Stimulated activated effector memory CD8-positive, alpha-beta T cell treated with anti-CD3 and anti-CD28 coated beads, Interleukin-12 subunit alpha, Interleukin-12 subunit beta, amount 100 ng/mL, for 72 hours (primary cell): ENCODE measurements at regions not wholly inside any gene's neighbourhood (a gene's known extent, or its start where the extent isn't known, plus 50 kb on each side); places are given as distances from the start of the nearest gene placed in this dataset.
"Not testable (repeated sequence)": the region's sequence is repeated elsewhere in the genome, so short reads cannot be mapped to it uniquely, and the experiment has no call there.

ENCODE experiments used
- ATAC-seq: fragments of 150-1000 bp; cut with Tn5 transposase; 2 replicates; pipeline ENCODE4 v1.10.0; 2021
- DNase-seq, 2 donors: peaks; one replicate each; pipeline ENCODE4 v3.0.0; 2021 to 2022; ENCODE audit warnings: low spot score in 2 of 2
- H3K27ac Mint-ChIP-seq: one replicate; pipeline ENCODE4 v1.8.0; 2022; ENCODE audit warnings: mild to moderate bottlenecking, mixed read lengths
- H3K36me3 Mint-ChIP-seq: one replicate; pipeline ENCODE4 v1.8.0; 2022; ENCODE audit warnings: mild to moderate bottlenecking, mixed read lengths
- H3K4me1 Mint-ChIP-seq: one replicate; pipeline ENCODE4 v1.8.0; 2022; ENCODE audit warnings: mixed read lengths
- H3K4me3 Mint-ChIP-seq: one replicate; pipeline ENCODE4 v1.8.0; 2022; ENCODE audit warnings: mild to moderate bottlenecking, mixed read lengths
- H3K9me3 Mint-ChIP-seq: one replicate; pipeline ENCODE4 v1.8.0; 2022; ENCODE audit warnings: mixed read lengths

DNA sequence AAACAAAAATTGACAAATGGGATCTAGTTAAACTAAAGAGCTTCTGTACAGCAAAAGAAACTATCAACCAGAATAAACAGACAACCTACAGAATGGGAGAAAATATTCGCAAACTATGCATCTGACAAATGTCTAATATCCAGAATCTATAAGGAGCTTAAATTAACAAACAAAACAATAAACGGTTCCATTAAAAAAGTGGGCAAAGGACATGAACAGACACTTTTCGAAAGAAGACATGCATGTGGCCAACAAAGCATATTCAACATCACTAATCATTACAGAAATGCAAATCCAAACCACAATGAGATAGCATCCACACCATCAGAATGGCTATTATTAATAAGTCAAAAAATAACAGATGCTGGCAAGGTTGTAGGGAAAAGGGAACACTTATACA, 50.5 kb upstream of the MED13L start:
- peaks cover 20% of the 10 kb centered on the region for H3K4me1 Mint-ChIP-seq
- H3K27ac Mint-ChIP-seq, H3K4me3 Mint-ChIP-seq, ATAC-seq, H3K9me3 Mint-ChIP-seq, DNase-seq, H3K36me3 Mint-ChIP-seq: not testable (repeated sequence)

DNA sequence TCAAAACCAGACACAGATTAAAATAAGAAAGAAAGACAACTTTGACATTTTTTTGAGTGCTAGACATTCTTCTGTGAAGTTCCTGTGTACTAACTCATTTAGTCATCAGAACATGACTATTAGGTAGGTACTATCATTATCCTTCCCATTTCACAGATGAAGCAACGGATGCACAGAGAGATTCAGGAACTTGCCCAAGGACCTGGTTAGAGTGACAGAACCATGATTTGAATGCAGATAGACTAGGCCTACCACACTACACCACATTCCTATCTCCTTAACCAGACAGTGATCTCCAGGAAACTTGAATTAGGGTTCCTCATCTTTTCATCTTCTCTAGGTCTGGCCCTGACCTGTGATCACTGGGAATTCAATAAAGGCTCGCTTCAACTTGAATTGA, 54.4 kb upstream of the MED13L start:
- H3K4me1 Mint-ChIP-seq: peaks cover 5% of the 10 kb centered on the region
- no peaks in the 10 kb centered on the region for H3K36me3 Mint-ChIP-seq
- no peaks in the 10 kb centered on the region for H3K9me3 Mint-ChIP-seq
- H3K27ac Mint-ChIP-seq: no peak overlapping the region
- no peak for DNase-seq
- H3K4me3 Mint-ChIP-seq: no peak overlapping the region
- no peak for ATAC-seq

DNA sequence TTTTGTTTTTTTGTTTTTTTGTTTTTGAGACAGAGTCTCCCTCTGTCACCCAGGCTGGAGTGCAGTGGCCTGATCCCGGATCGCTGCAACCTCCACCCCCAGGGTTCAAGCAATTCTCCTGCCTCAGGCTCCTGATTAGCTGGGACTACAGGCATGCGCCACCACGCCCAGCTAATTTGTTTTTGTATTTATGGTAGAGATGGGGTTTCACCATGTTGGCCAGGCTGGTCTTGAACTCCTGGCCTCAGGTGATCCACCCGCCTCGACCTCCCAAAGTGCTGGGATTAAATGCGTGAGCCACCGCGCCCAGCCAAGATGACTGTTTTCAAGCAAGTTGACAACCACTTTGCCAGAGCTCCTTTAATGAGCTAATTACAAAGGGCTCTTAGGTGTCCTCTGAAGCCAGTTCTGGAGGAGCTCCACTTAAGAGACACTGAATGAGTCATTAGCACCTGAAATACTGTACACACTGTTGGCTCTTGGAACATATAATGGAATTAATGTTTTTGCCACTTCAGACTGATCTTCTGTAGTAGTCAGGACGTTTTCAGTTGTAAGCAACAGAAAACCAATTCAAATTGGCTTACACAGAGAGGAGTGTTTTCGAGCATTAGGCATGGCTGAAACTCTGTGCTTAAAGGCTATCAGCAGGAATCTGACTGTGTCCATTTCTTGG, 55.4 kb upstream of the MED13L start:
- Mint-ChIP-seq H3K9me3 (no peaks in the 10 kb centered on the region), H3K4me1 (peaks cover 5% of the 10 kb centered on the region), H3K36me3 (no peaks in the 10 kb centered on the region), H3K4me3 (no peak overlapping the region), H3K27ac (no peak overlapping the region)
- ATAC-seq (no peak), DNase-seq (no peak)

DNA sequence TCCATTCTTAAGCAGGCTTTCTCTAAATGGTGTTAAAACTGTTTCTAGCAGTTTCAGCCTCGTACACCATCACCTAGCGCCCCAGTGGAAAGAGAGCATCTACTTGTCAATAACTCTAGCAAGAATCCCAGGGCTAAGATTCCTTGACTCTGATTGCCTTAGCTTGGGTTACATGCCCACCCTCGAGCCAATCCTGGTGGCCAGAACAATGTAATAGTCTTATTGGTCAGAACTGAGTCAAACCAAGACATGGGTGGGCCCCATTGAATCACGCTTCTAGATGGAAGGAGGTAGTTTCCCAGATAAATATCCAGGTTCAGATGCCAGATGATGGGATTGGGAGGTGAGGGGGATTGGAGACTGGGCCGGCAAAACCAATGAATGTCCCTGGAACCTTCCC, 55.9 kb upstream of the MED13L start:
- no peak overlapping the region for H3K27ac Mint-ChIP-seq
- no peaks in the 10 kb centered on the region for H3K36me3 Mint-ChIP-seq
- no peak for DNase-seq
- no peak overlapping the region for H3K4me3 Mint-ChIP-seq
- peaks cover 5% of the 10 kb centered on the region for H3K4me1 Mint-ChIP-seq
- no peak for ATAC-seq
- no peaks in the 10 kb centered on the region for H3K9me3 Mint-ChIP-seq

DNA sequence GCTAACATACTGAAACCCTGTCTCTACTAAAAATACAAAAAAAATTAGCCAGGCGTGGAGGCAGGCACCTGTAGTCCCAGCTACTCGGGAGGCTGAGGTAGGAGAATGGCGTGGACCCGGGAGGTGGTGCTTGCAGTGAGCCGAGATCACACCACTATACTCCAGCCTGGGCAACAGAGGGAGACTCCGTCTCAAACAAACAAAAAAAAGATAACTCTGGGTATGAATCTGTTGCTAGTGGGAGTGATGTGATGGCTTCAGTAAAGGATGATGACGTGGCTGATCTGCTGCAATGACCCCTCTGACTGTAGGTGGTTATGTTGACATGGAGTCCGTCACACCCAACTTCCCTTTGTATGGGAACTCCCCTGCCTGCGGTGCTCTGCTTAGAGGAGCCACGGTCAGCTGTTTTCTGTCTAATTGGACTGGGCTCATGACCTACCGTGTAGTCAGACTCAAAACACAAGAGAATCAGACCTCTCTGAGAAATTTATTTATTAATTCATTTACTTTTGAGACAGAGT, 59.1 kb upstream of the MED13L start:
- Mint-ChIP-seq H3K36me3 (no peaks in the 10 kb centered on the region), H3K9me3 (no peaks in the 10 kb centered on the region), H3K4me3 (no peak overlapping the region), H3K27ac (peak overlapping the region; percentile 54), H3K4me1 (peaks cover 5% of the 10 kb centered on the region)
- no peak for DNase-seq
- ATAC-seq: peak; percentile 88

DNA sequence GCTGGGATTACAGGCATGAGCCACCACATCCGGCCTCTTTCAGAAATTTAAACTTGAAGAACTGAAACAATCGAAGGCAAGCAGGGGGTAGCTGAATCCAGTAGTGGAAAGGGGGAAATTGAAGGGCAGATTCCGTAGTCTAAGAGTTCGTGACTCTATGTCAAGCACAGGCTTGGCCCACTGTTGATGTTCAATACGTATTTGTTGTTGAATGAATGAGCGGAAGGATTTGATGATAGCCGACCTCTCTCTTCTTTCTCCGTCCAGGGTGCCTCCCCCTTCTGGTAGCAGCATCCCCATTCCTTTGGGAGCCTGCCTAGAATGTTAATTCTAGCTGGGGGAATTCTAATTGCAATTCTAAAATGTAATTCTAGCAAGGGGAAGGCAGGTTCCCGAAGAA, 59.8 kb upstream of the MED13L start:
- ATAC-seq: no peak
- DNase-seq: no peak
- H3K27ac Mint-ChIP-seq: peak overlapping the region; percentile 54
- H3K4me3 Mint-ChIP-seq: no peak overlapping the region
- H3K9me3 Mint-ChIP-seq: no peaks in the 10 kb centered on the region
- H3K4me1 Mint-ChIP-seq: peaks cover 5% of the 10 kb centered on the region
- H3K36me3 Mint-ChIP-seq: no peaks in the 10 kb centered on the region

DNA sequence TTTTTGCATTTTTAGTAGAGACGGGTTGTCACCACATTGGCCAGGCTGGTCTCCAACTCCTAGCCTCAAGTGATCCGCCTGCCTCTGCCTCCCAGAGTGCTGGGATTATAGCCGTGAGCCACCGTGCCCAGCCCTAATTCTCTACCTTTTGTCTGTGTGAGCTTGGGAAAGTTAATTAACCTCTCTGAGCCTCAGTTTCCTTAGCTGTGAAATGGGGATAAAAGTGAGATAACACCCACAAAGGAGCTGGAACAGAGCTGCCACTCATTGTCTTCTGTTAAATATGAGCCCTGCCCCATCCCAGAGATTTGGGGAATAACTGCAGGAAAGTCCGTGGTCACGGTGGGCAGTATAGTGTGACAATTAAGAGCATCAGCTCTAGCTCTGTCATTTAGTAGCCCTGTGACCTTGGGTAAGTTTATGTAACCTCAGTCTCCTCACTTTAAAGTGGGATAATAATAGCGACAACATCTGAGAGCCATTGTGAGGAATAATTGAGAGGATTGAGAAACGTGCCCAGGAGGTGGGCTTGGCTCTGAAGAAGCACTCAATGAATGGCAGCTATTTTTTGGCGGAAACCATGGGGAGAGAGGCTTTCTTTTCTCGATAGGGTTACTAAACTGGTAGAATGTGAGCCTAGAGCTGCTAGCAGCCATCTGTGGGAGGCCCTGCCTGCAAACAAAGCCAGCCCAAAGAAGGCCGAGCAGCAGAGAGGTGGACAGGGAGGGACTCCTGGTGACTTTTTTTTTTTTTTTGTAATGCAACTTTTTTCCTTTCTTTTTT, 60.8 kb upstream of the MED13L start:
- no peak overlapping the region for H3K4me3 Mint-ChIP-seq

DNA sequence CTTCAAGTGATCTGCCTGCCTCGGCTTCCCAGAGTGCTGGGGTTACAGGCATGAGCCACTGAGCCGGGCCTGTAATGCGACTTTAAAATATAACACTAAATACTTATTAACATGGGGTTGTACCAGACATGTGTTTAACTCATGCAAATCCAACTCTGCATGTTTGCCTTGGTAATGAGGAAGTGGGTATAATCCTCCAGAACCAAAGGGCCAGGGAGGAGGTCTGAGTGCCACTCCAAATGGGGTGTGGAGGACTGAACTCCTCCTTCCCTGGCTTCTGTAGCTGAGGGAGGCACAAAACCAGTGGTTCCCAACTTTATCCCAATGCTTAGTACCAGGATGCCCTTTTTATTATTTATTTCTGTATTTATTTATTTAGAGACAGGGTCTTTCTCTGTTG, 61.6 kb upstream of the MED13L start:
- peaks cover 5% of the 10 kb centered on the region for H3K4me1 Mint-ChIP-seq
- H3K36me3 Mint-ChIP-seq: no peaks in the 10 kb centered on the region
- ATAC-seq (no peak), DNase-seq (no peak)
- H3K4me3 Mint-ChIP-seq: no peak overlapping the region
- no peak overlapping the region for H3K27ac Mint-ChIP-seq
- H3K9me3 Mint-ChIP-seq: no peaks in the 10 kb centered on the region

More for the DNA sequence above, 60.8 kb upstream of the MED13L start:
- Mint-ChIP-seq H3K4me1 (peaks cover 5% of the 10 kb centered on the region), H3K27ac (no peak overlapping the region), H3K9me3 (no peaks in the 10 kb centered on the region), H3K36me3 (no peaks in the 10 kb centered on the region)
- no peak for DNase-seq
- no peak for ATAC-seq

DNA sequence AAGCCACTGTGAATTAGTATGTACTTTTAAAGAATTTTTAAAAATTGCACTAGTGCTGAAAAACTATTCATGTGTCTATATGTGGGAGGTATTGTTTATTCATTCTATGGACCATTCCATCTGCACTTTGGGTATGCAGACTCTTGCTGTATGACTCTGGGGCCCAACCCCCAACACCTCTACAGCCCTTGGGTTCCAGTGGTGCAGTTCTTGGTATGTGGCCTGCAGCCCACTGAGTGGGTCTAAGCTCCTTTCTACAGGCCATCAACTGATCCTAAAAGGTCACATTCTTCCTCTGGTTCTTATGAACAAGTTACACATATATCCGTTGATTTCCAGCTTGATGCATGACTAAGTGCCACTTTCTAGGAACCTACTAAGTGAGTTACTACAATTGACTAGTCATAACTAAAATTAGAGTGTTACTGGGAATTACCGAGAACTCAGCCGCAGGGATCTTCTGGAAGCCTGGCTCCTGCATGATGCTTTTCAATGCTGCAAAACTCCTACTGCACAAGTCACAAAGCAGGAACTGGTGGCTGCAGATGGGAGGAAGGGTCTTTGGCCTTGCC, 62.4 kb upstream of the MED13L start:
- Mint-ChIP-seq H3K27ac (no peak overlapping the region), H3K36me3 (no peaks in the 10 kb centered on the region), H3K4me1 (peaks cover 5% of the 10 kb centered on the region), H3K4me3 (no peak overlapping the region), H3K9me3 (no peaks in the 10 kb centered on the region)
- no peak for DNase-seq
- peak; percentile 14 for ATAC-seq

DNA sequence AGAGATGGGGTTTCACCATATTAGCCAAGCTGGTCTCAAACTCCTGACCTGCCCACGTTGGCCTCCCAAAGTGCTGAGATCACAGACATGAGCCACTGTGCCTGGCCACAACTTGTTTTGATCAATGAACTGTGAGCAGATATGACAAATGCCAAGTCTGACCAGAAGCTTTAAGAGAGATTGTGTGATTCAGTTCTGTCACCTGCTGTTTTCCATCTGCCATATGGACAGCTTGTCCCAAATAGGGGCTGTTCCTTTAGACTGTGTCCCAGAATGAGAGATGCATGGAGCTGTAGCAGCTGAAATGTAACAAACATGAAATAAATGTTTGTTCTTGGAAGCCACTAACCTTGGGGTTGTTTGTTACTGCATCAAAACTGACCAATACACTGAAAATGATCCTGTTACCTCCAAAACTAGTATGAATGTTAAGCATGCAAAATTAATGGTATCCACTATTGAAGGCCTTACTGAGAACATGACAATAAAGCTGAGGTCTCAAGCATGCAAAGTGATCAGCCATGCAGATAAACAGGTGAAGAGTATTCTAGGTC, 65.9 kb upstream of the MED13L start:
- no peak overlapping the region for H3K27ac Mint-ChIP-seq
- H3K4me3 Mint-ChIP-seq: no peak overlapping the region
- no peaks in the 10 kb centered on the region for H3K36me3 Mint-ChIP-seq
- DNase-seq (no peak), ATAC-seq (no peak)
- H3K4me1 Mint-ChIP-seq: no peaks in the 10 kb centered on the region
- H3K9me3 Mint-ChIP-seq: peaks cover 4% of the 10 kb centered on the region

DNA sequence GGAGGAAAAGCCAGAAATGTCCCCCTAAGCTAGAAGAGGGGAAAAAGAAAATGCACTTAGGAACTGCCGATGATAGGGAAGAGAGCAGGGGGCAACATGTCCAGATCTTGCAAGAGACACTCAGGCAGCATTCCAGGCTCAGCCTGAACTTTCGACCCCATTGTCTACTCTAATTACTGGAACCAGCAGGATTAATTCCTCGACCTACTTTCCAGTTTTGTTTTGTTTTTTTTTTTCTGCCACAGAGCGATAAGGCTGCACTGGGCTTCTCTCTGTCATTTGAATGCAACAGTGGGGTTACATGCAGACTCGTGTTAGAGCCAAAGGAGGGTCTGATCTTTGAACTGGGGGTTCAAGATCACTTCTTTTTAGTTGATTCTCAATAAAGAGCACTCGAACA, 68.7 kb upstream of the MED13L start:
- DNase-seq: no peak
- Mint-ChIP-seq H3K4me1 (no peaks in the 10 kb centered on the region), H3K4me3 (no peak overlapping the region), H3K36me3 (no peaks in the 10 kb centered on the region), H3K27ac (no peak overlapping the region), H3K9me3 (peaks cover 4% of the 10 kb centered on the region)
- ATAC-seq: no peak

DNA sequence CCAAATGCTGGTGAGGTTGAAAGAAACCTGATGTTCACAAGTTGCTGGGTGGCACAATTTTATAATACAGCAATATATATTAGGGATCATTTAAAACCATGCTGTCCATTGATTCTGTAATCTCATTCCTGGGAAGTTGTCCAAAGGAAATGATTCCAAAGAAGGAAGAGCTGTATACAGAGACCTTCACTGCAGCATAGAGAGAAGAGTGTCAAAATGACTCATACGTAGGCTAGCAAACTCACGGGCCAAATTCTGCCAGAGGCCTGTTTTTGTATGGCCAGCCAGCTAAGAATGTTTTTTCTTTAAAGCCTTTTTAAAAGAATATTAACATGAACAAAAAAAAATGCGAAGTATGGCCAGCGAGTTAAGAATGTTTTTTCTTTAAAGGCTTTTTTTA, 69.2 kb upstream of the MED13L start:
- ATAC-seq: no peak

DNA sequence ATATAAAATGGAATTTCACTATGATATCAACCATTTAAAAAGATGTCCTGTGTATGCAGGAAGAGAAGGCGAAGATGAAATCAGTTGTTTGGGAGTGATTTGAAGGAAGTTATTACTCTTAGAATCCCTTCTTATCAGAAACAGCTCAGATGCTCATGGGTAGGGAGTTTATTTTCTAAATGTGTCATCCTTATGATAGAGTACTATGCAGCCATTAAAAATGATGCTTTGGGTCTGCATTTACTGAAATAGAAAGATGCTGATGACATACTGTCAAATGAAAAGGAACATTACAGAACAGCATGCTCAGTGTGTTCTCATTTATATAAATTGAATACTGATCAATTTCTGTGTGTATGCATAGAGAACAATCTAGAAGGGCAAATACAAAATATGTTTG, 69.8 kb upstream of the MED13L start:
- no peak overlapping the region for H3K27ac Mint-ChIP-seq
- DNase-seq (no peak), ATAC-seq (no peak)

More for the DNA sequence above, 69.2 kb upstream of the MED13L start:
- Mint-ChIP-seq H3K9me3 (peaks cover 4% of the 10 kb centered on the region), H3K36me3 (no peaks in the 10 kb centered on the region), H3K27ac (no peak overlapping the region), H3K4me3 (no peak overlapping the region), H3K4me1 (no peaks in the 10 kb centered on the region)
- DNase-seq: no peak

DNA sequence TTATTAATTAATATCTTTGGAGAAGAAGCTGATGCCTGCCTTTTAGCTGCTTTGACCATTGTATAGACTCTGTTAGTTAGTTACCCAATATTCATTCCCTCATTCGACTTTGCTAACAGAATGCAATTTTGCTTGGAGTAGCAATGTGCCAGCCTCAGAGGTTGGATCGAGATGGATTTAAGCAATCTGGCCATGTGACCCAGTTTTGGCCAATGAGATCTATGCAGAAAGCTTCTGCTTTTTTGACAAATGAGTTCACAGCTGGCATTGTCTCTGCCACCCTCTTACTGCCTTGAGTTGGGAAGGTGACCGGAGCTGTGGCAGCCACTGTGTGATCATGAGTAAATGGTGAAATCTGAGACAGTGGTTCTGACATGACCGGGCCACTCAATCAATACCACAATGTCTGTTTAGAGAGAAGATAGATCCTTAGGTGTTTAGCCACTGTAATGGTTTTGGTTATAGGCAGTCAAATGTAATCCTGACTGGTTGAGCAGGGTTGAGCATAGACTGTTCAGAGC, 74.9 kb upstream of the MED13L start:
- Mint-ChIP-seq H3K9me3 (no peaks in the 10 kb centered on the region), H3K4me1 (no peaks in the 10 kb centered on the region), H3K4me3 (no peak overlapping the region), H3K27ac (no peak overlapping the region), H3K36me3 (no peaks in the 10 kb centered on the region)
- no peak for DNase-seq
- peak; percentile 32 for ATAC-seq

More for the DNA sequence above, 69.8 kb upstream of the MED13L start:
- no peak overlapping the region for H3K4me3 Mint-ChIP-seq
- H3K36me3 Mint-ChIP-seq: no peaks in the 10 kb centered on the region
- no peaks in the 10 kb centered on the region for H3K4me1 Mint-ChIP-seq
- peaks cover 4% of the 10 kb centered on the region for H3K9me3 Mint-ChIP-seq

DNA sequence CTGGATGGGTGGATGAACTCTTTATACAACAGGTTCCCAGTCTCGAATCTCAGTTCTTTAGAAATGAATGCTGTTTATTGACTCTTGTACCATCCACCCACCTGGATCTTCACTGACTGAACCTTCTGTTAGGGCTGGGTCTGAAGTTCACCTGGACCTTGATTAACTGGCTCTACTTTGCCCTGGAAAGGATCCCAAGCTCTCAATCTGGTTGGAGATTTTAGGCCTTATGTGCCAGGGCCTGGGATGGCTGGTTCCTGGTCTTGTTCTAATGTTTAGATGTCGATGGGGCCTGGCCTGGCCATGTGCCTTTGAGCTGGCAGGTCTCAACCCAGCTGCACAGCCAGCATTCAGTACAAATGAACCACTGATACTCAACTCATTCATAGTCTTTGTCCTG, 76.5 kb upstream of the MED13L start:
- Mint-ChIP-seq H3K9me3 (no peaks in the 10 kb centered on the region), H3K27ac (no peak overlapping the region), H3K4me1 (peaks cover 6% of the 10 kb centered on the region), H3K4me3 (no peak overlapping the region), H3K36me3 (no peaks in the 10 kb centered on the region)
- DNase-seq (no peak), ATAC-seq (no peak)
